ENCODE measurements at regions not wholly inside any gene's neighbourhood (a gene's known extent, or its start where the extent isn't known, plus 50 kb on each side); places are given as distances from the start of the nearest gene placed in this dataset.

DNA sequence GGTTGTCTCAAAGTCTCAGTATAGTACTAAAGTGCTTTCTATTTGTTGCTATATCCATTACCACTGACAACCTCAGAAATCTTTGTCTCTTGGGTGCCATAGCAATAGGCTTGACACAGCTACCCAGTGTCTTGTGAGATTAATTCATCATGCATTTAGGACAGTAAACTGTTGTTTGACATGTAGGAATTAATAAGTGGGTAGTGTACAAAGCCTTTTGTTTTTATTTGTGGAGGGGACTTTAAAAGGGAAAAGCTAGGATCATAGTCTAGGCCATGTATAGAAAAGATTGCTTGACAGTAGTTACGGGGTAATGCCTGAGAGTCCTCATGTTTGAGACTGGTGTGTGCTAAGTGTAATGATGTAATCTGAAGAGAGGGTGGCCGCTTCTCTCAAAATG lies 102.6 kb upstream of the AGR3 start:
- TF ChIP-seq, protein P1, sequence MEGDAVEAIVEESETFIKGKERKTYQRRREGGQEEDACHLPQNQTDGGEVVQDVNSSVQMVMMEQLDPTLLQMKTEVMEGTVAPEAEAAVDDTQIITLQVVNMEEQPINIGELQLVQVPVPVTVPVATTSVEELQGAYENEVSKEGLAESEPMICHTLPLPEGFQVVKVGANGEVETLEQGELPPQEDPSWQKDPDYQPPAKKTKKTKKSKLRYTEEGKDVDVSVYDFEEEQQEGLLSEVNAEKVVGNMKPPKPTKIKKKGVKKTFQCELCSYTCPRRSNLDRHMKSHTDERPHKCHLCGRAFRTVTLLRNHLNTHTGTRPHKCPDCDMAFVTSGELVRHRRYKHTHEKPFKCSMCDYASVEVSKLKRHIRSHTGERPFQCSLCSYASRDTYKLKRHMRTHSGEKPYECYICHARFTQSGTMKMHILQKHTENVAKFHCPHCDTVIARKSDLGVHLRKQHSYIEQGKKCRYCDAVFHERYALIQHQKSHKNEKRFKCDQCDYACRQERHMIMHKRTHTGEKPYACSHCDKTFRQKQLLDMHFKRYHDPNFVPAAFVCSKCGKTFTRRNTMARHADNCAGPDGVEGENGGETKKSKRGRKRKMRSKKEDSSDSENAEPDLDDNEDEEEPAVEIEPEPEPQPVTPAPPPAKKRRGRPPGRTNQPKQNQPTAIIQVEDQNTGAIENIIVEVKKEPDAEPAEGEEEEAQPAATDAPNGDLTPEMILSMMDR (IDR thresholded peaks at IDR 0.05), result no peak
- no peak for TF ChIP-seq POLR2A (IDR thresholded peaks at IDR 0.05)

All from adrenal gland (tissue), 5 donors.